B cell (primary cell): ENCODE measurements at regions not wholly inside any gene's neighbourhood (a gene's known extent, or its start where the extent isn't known, plus 50 kb on each side); places are given as distances from the start of the nearest gene placed in this dataset.

Experiments used
- ATAC-seq: fragments of 200-7000 bp; cut with Tn5 transposase; one replicate; pipeline ENCODE4 v1.10.0; 2021; ENCODE audit warnings: low read depth, mild to moderate bottlenecking, moderate number of reproducible peaks, moderate library complexity
- CTCF ChIA-PET: fragments of 350-600 bp; sonication (Branson Sonifier 250); formaldehyde crosslinking; loops from one replicate; lab custom pipeline; 2021; ENCODE audit warnings: antibody characterized with exemption, inconsistent platforms; lab: Charles Lee
- POLR2A ChIA-PET: fragments of 350-600 bp; sonication (Branson Sonifier 250); formaldehyde crosslinking; loops from one replicate; lab custom pipeline; 2021; ENCODE audit warnings: antibody characterized with exemption; lab: Charles Lee
- DNase-seq: peaks from one replicate; pipeline ENCODE4 v3.0.0; 2013
- H2AFZ ChIP-seq: 2 replicates; pipeline ENCODE4 v1.6.1; 2012; ENCODE audit warnings: mild to moderate bottlenecking, low read depth, low read length; ENCODE audit not compliant: insufficient read depth, poor library complexity, severe bottlenecking
- H3K27ac ChIP-seq, 2 donors: 1 replicate in 1 of 2; 2 replicates in 1 of 2; pipeline ENCODE4 v1.5.1; 2012 to 2013; ENCODE audit warnings: low read length in 2 of 2, mild to moderate bottlenecking in 2 of 2, moderate library complexity in 1 of 2
- H3K27me3 ChIP-seq, 4 experiments: fragments of 200-600 bp in 1 of 4; sonication (generic) in 1 of 4; replicated peaks in 1 of 4; 1 replicate in 2 of 4; 2 replicates in 2 of 4; pipeline versions ENCODE4 v1.6.1 to v1.7.0; 2013 to 2016; ENCODE audit warnings: low read length in 3 of 4, mild to moderate bottlenecking in 2 of 4, mixed read lengths in 1 of 4, moderate library complexity in 1 of 4; ENCODE audit not compliant: insufficient read depth in 4 of 4, control insufficient read depth in 3 of 4; ENCODE audit errors: control extremely low read depth in 1 of 4
- H3K36me3 ChIP-seq, 2 experiments: replicated peaks in 1 of 2; 1 replicate in 1 of 2; 2 replicates in 1 of 2; pipeline versions ENCODE4 v1.6.1 to v1.7.1; 2013; ENCODE audit warnings: low read length in 1 of 2; ENCODE audit not compliant: insufficient read depth in 2 of 2, control insufficient read depth in 1 of 2; ENCODE audit errors: control extremely low read depth in 1 of 2, extremely low read depth in 1 of 2
- H3K4me1 ChIP-seq, 2 donors: fragments of 200-600 bp in 1 of 2; sonication (generic) in 1 of 2; 1 replicate in 1 of 2; 2 replicates in 1 of 2; pipeline versions ENCODE4 v1.5.1 to v1.6.1; 2013 to 2017; ENCODE audit warnings: low read length in 2 of 2; ENCODE audit not compliant: control insufficient read depth in 2 of 2, insufficient read depth in 2 of 2
- H3K4me2 ChIP-seq: replicated peaks from 2 replicates; pipeline ENCODE3; 2012; ENCODE audit warnings: mild to moderate bottlenecking, low read depth, low read length; ENCODE audit not compliant: poor library complexity, severe bottlenecking
- H3K4me3 ChIP-seq, 5 experiments: fragments of 200-600 bp in 1 of 5; sonication (generic) in 1 of 5; 1 replicate in 3 of 5; 2 replicates in 2 of 5; pipeline versions ENCODE4 v1.5.1 to v1.7.0; 2011 to 2016; ENCODE audit warnings: low read length in 4 of 5, mild to moderate bottlenecking in 4 of 5, low read depth in 2 of 5, control low read depth in 1 of 5, moderate library complexity in 1 of 5; ENCODE audit not compliant: insufficient read depth in 1 of 5; ENCODE audit errors: control extremely low read depth in 1 of 5, extremely low read depth in 1 of 5
- H3K79me2 ChIP-seq: fragments of 200-600 bp; sonication (generic); one replicate; pipeline ENCODE4 v1.6.0; 2016; ENCODE audit warnings: low read length; ENCODE audit not compliant: control insufficient read depth, insufficient read depth
- H3K9ac ChIP-seq: fragments of 200-600 bp; sonication (generic); 2 replicates; pipeline ENCODE4 v1.6.1; 2017; ENCODE audit warnings: mild to moderate bottlenecking, low read length, moderate library complexity
- H3K9me3 ChIP-seq, 3 donors: one replicate each; pipeline versions ENCODE4 v1.6.1 to v1.7.1; 2013; ENCODE audit warnings: low read length in 2 of 3; ENCODE audit not compliant: control insufficient read depth in 2 of 3, insufficient read depth in 1 of 3; ENCODE audit errors: control extremely low read depth in 1 of 3
- H4K20me1 ChIP-seq: 2 replicates; pipeline ENCODE4 v1.6.0; 2012; ENCODE audit warnings: mild to moderate bottlenecking, low read length; ENCODE audit not compliant: insufficient read depth, control insufficient read depth, poor library complexity, severe bottlenecking
- H3K27ac Mint-ChIP-seq: one replicate; pipeline ENCODE4 v1.8.0; 2021; ENCODE audit warnings: mixed read lengths
- H3K27me3 Mint-ChIP-seq: one replicate; pipeline ENCODE4 v1.8.0; 2021; ENCODE audit warnings: mixed read lengths
- H3K4me1 Mint-ChIP-seq: one replicate; pipeline ENCODE4 v1.8.0; 2021; ENCODE audit warnings: mixed read lengths
- H3K4me3 Mint-ChIP-seq: one replicate; pipeline ENCODE4 v1.8.0; 2021; ENCODE audit warnings: mixed read lengths
- H3K9me3 Mint-ChIP-seq: one replicate; pipeline ENCODE4 v1.8.0; 2022; ENCODE audit warnings: mixed read lengths; ENCODE audit not compliant: insufficient read depth
- EZH2 ChIP-seq: IDR thresholded peaks from 2 replicates; pipeline ENCODE4 v1.6.1; 2012; ENCODE audit warnings: borderline replicate concordance, low read depth, mild to moderate bottlenecking, moderate library complexity, low read length; ENCODE audit not compliant: insufficient read depth, poor library complexity, severe bottlenecking
- WGBS: methylation state at CpG from one replicate; pipeline ENCODE4 v1.1.5; 2013; ENCODE audit warnings: missing lambda C conversion rate; ENCODE audit not compliant: insufficient coverage; 5-methylcytosine and 5-hydroxymethylcytosine counted together
- intact Hi-C: fragments of 100-400 bp; cut with micrococcal nuclease; formaldehyde crosslinking; loops from one replicate; pipeline ENCODE4 v1.10.0; 2022
- TF ChIP-seq, protein P1 (sequence below): fragments of 200-600 bp; IDR thresholded peaks from one replicate; pipeline ENCODE4 v1.8.0; 2022; ENCODE audit warnings: antibody characterized with exemption, mild to moderate bottlenecking

- Histone ChIP-seq H4K20me1 (no peaks in the 10 kb centered on the region), H3K4me2 (no peak overlapping the region), H3K79me2 (no peaks in the 10 kb centered on the region), H3K36me3 (no peaks in the 10 kb centered on the region), H2AFZ (no peak overlapping the region), H3K4me1 (no peaks in the 10 kb centered on the region), H3K27ac (no peak overlapping the region), H3K4me3 (no peak overlapping the region), H3K27me3 (peaks cover 0 to 4% (median 0%) of the 10 kb centered on the region in 4 experiments), H3K9ac (no peak overlapping the region), H3K9me3 (peaks cover 0 to 6% (median 0%) of the 10 kb centered on the region in 3 donors)
- no peak overlapping the region for H3K27ac Mint-ChIP-seq
- no peak for DNase-seq
- ATAC-seq, result no peak
- H3K9me3 Mint-ChIP-seq, result no peaks in the 10 kb centered on the region
- CTCF ChIA-PET, result no interaction called here
- POLR2A ChIA-PET, result no interaction called here
- peaks cover 19% of the 10 kb centered on the region for H3K27me3 Mint-ChIP-seq
- H3K4me3 Mint-ChIP-seq, result no peak overlapping the region
- H3K4me1 Mint-ChIP-seq, result no peaks in the 10 kb centered on the region
- TF ChIP-seq EZH2, result no peak
- TF ChIP-seq, protein P1, sequence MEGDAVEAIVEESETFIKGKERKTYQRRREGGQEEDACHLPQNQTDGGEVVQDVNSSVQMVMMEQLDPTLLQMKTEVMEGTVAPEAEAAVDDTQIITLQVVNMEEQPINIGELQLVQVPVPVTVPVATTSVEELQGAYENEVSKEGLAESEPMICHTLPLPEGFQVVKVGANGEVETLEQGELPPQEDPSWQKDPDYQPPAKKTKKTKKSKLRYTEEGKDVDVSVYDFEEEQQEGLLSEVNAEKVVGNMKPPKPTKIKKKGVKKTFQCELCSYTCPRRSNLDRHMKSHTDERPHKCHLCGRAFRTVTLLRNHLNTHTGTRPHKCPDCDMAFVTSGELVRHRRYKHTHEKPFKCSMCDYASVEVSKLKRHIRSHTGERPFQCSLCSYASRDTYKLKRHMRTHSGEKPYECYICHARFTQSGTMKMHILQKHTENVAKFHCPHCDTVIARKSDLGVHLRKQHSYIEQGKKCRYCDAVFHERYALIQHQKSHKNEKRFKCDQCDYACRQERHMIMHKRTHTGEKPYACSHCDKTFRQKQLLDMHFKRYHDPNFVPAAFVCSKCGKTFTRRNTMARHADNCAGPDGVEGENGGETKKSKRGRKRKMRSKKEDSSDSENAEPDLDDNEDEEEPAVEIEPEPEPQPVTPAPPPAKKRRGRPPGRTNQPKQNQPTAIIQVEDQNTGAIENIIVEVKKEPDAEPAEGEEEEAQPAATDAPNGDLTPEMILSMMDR, result no peak
- intact Hi-C loops, result no loop called here
- 84% methylated on average over 2 of the region's 5 CpGs for WGBS
Measured at GRCh38 chr11:112632866-112633505, 328.2 kb upstream of the NCAM1 start.

DNA sequence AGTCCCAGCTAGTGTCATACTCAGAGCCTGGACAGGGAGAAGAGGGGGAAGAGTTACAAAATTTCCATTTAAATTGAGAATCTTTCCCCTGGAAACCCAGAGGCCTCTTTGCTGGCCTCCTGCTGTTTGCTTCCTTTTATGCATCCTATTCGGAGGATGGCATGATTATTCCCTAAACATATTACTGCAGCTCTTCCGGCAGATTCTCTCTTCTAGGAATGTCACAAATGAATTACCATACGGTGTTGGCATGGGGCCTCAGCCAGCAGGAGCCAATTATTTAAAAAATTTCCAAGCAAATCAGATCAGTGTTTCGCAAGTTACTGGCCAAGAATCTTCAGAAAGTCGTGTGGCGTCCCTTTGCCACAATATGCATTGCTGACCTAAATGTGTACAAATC is 326.7 kb upstream of the NCAM1 start:
- DNase-seq (no peak), ATAC-seq (no peak)
- H3K27ac Mint-ChIP-seq, result no peak overlapping the region
- intact Hi-C loops, result no loop called here
- no peaks in the 10 kb centered on the region for H3K9me3 Mint-ChIP-seq
- H2AFZ ChIP-seq, result no peak overlapping the region
- no peaks in the 10 kb centered on the region for H3K4me1 ChIP-seq
- peaks cover 0 to 6% (median 1%) of the 10 kb centered on the region in 3 donors for H3K9me3 ChIP-seq
- no peak for TF ChIP-seq EZH2
- TF ChIP-seq, protein P1, result no peak
- no peak overlapping the region for H3K4me3 ChIP-seq
- no peak overlapping the region for H3K4me3 Mint-ChIP-seq
- POLR2A ChIA-PET, result no interaction called here
- H3K4me1 Mint-ChIP-seq, result no peaks in the 10 kb centered on the region
- no peaks in the 10 kb centered on the region for H3K79me2 ChIP-seq
- 78% methylated on average over 6 of the region's 6 CpGs for WGBS
- H3K27me3 ChIP-seq, result peaks cover 0 to 4% (median 0%) of the 10 kb centered on the region in 4 experiments
- H3K4me2 ChIP-seq, result no peak overlapping the region
- CTCF ChIA-PET, result no interaction called here
- no peak overlapping the region for H3K27ac ChIP-seq
- peaks cover 12% of the 10 kb centered on the region for H3K27me3 Mint-ChIP-seq
- H4K20me1 ChIP-seq, result no peaks in the 10 kb centered on the region
- H3K36me3 ChIP-seq, result no peaks in the 10 kb centered on the region
- H3K9ac ChIP-seq, result no peak overlapping the region
